Kidney epithelial cell (primary cell): ENCODE measurements at regions not wholly inside any gene's neighbourhood (a gene's known extent, or its start where the extent isn't known, plus 50 kb on each side); places are given as distances from the start of the nearest gene placed in this dataset.

Source experiments
- DNase-seq: peaks from one replicate; pipeline ENCODE4 v3.0.0-alpha.2; 2010; ENCODE audit warnings: low read depth
- H3K27me3 ChIP-seq: 2 replicates; pipeline ENCODE4 v1.6.0; 2011; ENCODE audit warnings: low read length; ENCODE audit not compliant: control insufficient read depth, insufficient read depth
- H3K36me3 ChIP-seq: 2 replicates; pipeline ENCODE4 v1.5.1; 2011; ENCODE audit warnings: low read length; ENCODE audit not compliant: control insufficient read depth, insufficient read depth
- H3K4me3 ChIP-seq: 2 replicates; pipeline ENCODE4 v1.5.1; 2011; ENCODE audit warnings: low read depth, mild to moderate bottlenecking, control low read depth, low read length
- CTCF ChIP-seq: IDR thresholded peaks from 2 replicates; pipeline ENCODE4 v1.5.1; 2011; ENCODE audit warnings: mild to moderate bottlenecking, moderate library complexity, low read length, control low read depth, inconsistent platforms; ENCODE audit not compliant: insufficient read depth, poor library complexity, severe bottlenecking

- Histone ChIP-seq H3K27me3 (no peaks in the 10 kb centered on the region), H3K36me3 (no peaks in the 10 kb centered on the region), H3K4me3 (no peak overlapping the region)
- no peak for DNase-seq
- no peak for TF ChIP-seq CTCF
These were observed 826.6 kb downstream of the SQOR start for GRCh38 chr15:46461416-46461815.

- TF ChIP-seq CTCF = no peak
These were observed 832.2 kb downstream of the SQOR start for GRCh38 chr15:46467041-46467440.

DNA sequence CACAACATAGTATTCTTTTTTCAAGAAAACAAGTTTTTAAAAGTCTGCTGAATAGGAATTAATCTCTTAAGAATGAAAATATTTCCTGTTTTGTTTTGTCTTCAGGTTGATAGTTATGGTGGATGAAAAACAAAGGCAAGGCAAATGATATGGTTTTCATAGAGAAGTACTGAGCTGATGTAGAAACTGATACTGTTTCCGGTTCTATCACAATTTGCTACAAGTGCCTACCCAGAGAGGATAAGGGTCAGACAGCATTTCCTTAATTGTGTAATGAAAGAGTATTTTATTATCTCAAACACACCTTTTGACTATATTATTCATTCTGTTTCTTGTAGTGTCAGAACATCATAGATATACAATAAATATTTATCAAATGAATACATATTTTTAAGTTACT, 836.3 kb downstream of the SQOR start:
- H3K36me3 ChIP-seq = no peaks in the 10 kb centered on the region
- H3K27me3 ChIP-seq = no peaks in the 10 kb centered on the region
- no peak overlapping the region for H3K4me3 ChIP-seq
- TF ChIP-seq CTCF = no peak
- DNase-seq = no peak

More at GRCh38 chr15:46467041-46467440, 832.2 kb downstream of the SQOR start:
- Histone ChIP-seq H3K4me3 (no peak overlapping the region), H3K36me3 (no peaks in the 10 kb centered on the region), H3K27me3 (no peaks in the 10 kb centered on the region)
- no peak for DNase-seq

DNA sequence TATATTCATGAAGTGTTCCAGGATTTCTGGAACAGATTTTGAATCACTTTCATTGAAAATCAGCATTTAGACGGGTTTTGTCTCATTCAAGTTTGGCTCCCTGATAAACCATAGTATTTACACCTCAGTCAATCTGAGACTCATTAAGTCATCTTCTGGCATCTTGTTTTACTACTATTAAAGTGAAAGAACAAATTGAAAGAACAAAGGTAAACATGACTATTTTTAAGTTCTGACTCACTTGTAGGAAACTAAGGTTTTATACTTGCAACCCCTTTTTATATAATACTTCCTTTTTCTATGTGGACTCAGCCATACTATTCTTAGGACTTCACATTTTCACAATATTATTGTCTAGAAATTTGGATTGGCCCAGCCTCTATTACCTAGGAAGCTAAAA, 854.4 kb downstream of the SQOR start:
- no peak for DNase-seq
- TF ChIP-seq CTCF = no peak

DNA sequence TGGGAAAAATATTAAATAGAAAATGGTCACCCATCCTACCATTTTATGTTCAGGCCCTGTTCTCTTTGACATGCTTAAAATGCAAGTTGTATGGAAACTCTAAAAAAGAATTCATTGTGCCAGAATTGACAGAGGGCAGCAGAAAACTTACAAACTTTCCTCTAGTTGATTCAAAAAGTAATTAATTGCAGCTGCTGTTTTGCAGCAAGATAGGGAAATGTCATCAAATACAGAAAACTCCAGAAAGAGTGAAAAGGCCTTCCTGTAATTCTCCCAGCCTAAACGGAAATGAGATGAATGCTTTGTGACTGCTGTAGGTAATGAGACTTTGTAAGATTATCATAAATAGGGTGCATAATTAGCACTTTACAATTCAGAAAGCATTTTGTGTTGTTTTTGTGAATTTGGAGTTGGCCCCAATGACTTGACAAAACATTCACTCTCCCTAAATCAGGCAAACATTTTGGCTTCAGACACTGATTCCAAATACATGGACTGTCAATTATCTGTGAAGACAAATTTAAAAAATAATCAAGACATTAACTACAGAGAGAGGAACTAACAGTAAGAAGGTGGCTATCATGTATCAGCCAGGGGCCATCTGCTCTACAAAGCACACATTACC, 861.8 kb downstream of the SQOR start:
- DNase-seq = no peak
- no peak for TF ChIP-seq CTCF
- Histone ChIP-seq H3K36me3 (no peaks in the 10 kb centered on the region), H3K4me3 (no peak overlapping the region), H3K27me3 (no peaks in the 10 kb centered on the region)

More for the DNA sequence above, 854.4 kb downstream of the SQOR start:
- Histone ChIP-seq H3K36me3 (no peaks in the 10 kb centered on the region), H3K4me3 (no peak overlapping the region), H3K27me3 (no peaks in the 10 kb centered on the region)

DNA sequence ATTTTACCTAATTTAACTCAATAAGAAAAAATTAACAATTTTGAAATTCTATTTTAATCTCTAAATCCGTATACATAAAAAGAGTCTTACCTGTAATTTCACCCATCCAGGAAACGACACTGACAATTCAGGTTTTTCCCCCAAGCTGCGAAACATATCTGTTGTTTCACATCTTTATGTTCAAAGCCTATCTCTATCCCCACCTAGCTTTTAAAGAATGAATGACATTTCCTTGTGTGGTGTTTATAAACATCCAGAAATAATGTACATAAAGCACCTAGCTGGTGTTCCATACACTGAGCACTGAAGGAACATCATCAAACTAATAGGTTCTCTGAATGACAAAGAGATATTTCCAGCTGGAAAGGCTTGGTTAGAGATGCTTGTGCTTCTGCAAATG, 867.8 kb downstream of the SQOR start:
- TF ChIP-seq CTCF = peak; percentile 30
- no peak overlapping the region for H3K4me3 ChIP-seq
- no peak for DNase-seq
- H3K27me3 ChIP-seq = no peaks in the 10 kb centered on the region
- H3K36me3 ChIP-seq = no peaks in the 10 kb centered on the region
